WTC11 (cell line): ENCODE measurements at regions not wholly inside any gene's neighbourhood (a gene's known extent, or its start where the extent isn't known, plus 50 kb on each side); places are given as distances from the start of the nearest gene placed in this dataset.

ENCODE experiments used
- ATAC-seq: fragments of 200-7000 bp; cut with Tn5 transposase; 2 replicates; pipeline ENCODE4 v1.10.0; 2021; ENCODE audit warnings: mild to moderate bottlenecking, moderate library complexity
- CTCF ChIA-PET: fragments of 300-600 bp; sonication (Branson Sonifier 250); formaldehyde crosslinking; loops from one replicate; lab custom pipeline; 2021; ENCODE audit warnings: antibody characterized with exemption; lab: Charles Lee
- POLR2A ChIA-PET: fragments of 350-600 bp; sonication (Branson Sonifier 250); formaldehyde crosslinking; loops from one replicate; lab custom pipeline; 2021; ENCODE audit warnings: antibody characterized with exemption; lab: Charles Lee
- DNase-seq: peaks from one replicate; pipeline ENCODE4 v3.0.0; 2021; ENCODE audit warnings: low spot score
- H3K27ac Mint-ChIP-seq: 2 replicates; pipeline ENCODE4 v1.8.0; 2021; ENCODE audit warnings: mixed read lengths
- H3K27me3 Mint-ChIP-seq: 2 replicates; pipeline ENCODE4 v1.8.0; 2021; ENCODE audit warnings: low read depth, mild to moderate bottlenecking, moderate library complexity, mixed read lengths
- H3K36me3 Mint-ChIP-seq: 2 replicates; pipeline ENCODE4 v1.8.0; 2021; ENCODE audit warnings: mixed read lengths
- H3K4me1 Mint-ChIP-seq: 2 replicates; pipeline ENCODE4 v1.8.0; 2022; ENCODE audit warnings: mixed read lengths
- H3K4me3 Mint-ChIP-seq: 2 replicates; pipeline ENCODE4 v1.8.0; 2021; ENCODE audit warnings: mild to moderate bottlenecking, moderate library complexity, mixed read lengths
- H3K9me3 Mint-ChIP-seq: 2 replicates; pipeline ENCODE4 v1.8.0; 2021; ENCODE audit warnings: mixed read lengths
- ATF1 ChIP-seq: sonication (generic); formaldehyde crosslinking; IDR thresholded peaks from 2 replicates; pipeline ENCODE4 v1.8.1; 2023; ENCODE audit warnings: mild to moderate bottlenecking, moderate library complexity, missing genetic modification reagents
- ATF3 ChIP-seq: sonication (generic); formaldehyde crosslinking; conservative IDR thresholded peaks from 2 replicates; pipeline ENCODE4 v1.8.1; 2022; ENCODE audit warnings: mild to moderate bottlenecking, missing genetic modification reagents
- GTF2I ChIP-seq: fragments of 250-450 bp; sonication (Bioruptor Pico); conservative IDR thresholded peaks from 2 replicates; pipeline ENCODE4 v1.4.0; 2021; ENCODE audit warnings: mild to moderate bottlenecking
- HMGA2 ChIP-seq: fragments of 250-450 bp; sonication (Bioruptor Pico); IDR thresholded peaks from 2 replicates; pipeline ENCODE4 v1.4.0; 2021; ENCODE audit warnings: mild to moderate bottlenecking, moderate library complexity
- NFATC4 ChIP-seq: fragments of 250-450 bp; sonication (Bioruptor Pico); IDR thresholded peaks from 2 replicates; pipeline ENCODE4 v1.9.0; 2021; ENCODE audit warnings: mild to moderate bottlenecking
- NFE2L1 ChIP-seq: sonication (generic); formaldehyde crosslinking; IDR thresholded peaks from 2 replicates; pipeline ENCODE4 v1.8.1; 2023; ENCODE audit warnings: missing genetic modification reagents
- STAT6 ChIP-seq: sonication (generic); formaldehyde crosslinking; conservative IDR thresholded peaks from 2 replicates; pipeline ENCODE4 v1.8.1; 2023; ENCODE audit warnings: mild to moderate bottlenecking, low read depth, missing genetic modification reagents, moderate library complexity
- TEAD1 ChIP-seq: sonication (generic); formaldehyde crosslinking; IDR thresholded peaks from 2 replicates; pipeline ENCODE4 v1.8.0; 2022; ENCODE audit warnings: mild to moderate bottlenecking, missing genetic modification reagents
- USF2 ChIP-seq: sonication (generic); formaldehyde crosslinking; IDR thresholded peaks from 2 replicates; pipeline ENCODE4 v1.8.1; 2023; ENCODE audit warnings: mild to moderate bottlenecking, missing genetic modification reagents, moderate library complexity
- ZNF121 ChIP-seq: sonication (generic); formaldehyde crosslinking; IDR thresholded peaks from 2 replicates; pipeline ENCODE4 v1.8.0; 2023; ENCODE audit warnings: missing genetic modification reagents
- ZNF219 ChIP-seq: sonication (generic); formaldehyde crosslinking; IDR thresholded peaks from 2 replicates; pipeline ENCODE4 v1.8.0; 2023; ENCODE audit warnings: missing genetic modification reagents, mild to moderate bottlenecking, borderline replicate concordance
- ZNF281 ChIP-seq: sonication (generic); formaldehyde crosslinking; IDR thresholded peaks from 2 replicates; pipeline ENCODE4 v1.8.0; 2023; ENCODE audit warnings: mild to moderate bottlenecking, missing genetic modification reagents
- ZNF317 ChIP-seq: sonication (generic); formaldehyde crosslinking; IDR thresholded peaks from 2 replicates; pipeline ENCODE4 v1.8.1; 2023; ENCODE audit warnings: low read depth, mild to moderate bottlenecking, moderate library complexity, missing genetic modification reagents, borderline replicate concordance
- ZNF512 ChIP-seq: sonication (generic); formaldehyde crosslinking; IDR thresholded peaks from 2 replicates; pipeline ENCODE4 v1.8.1; 2022; ENCODE audit warnings: missing genetic modification reagents, borderline replicate concordance
- ZNF532 ChIP-seq: fragments of 250-450 bp; sonication (Bioruptor Pico); IDR thresholded peaks from 2 replicates; pipeline ENCODE4 v1.9.0; 2021; ENCODE audit warnings: mild to moderate bottlenecking, borderline replicate concordance

GRCh38 chr11:96578379-96578778 lies 188.6 kb downstream of the JRKL start (continued):
- TF ChIP-seq HMGA2 (CRISPR knock-in tag) (no peak), ATF3 (no peak), ZNF281 (CRISPR knock-in tag) (no peak), ZNF512 (CRISPR knock-in tag) (no peak)

GRCh38 chr11:96579656-96580055 lies 189.8 kb downstream of the JRKL start:
- Mint-ChIP-seq H3K27ac (no peak overlapping the region; the same call in 1 of the 2 replicates), H3K36me3 (peaks cover 5% of the 10 kb centered on the region; the same call in 1 of the 2 replicates), H3K4me1 (peaks cover 35% of the 10 kb centered on the region), H3K27me3 (no peaks in the 10 kb centered on the region), H3K4me3 (no peak overlapping the region), H3K9me3 (peaks cover 12% of the 10 kb centered on the region)
- POLR2A ChIA-PET: no interaction called here
- CTCF ChIA-PET: interaction anchor here (1.0 kb wide), 1 partner anchor 115 kb away, joined by 3 read pairs; no protein-coding TSS in a partner anchor
- TF ChIP-seq ZNF532 (CRISPR knock-in tag) (no peak), ZNF317 (no peak), ZNF219 (no peak), GTF2I (no peak), USF2 (no peak)
- DNase-seq (no peak), ATAC-seq (no peak)

GRCh38 chr11:96580476-96581040 lies 190.7 kb downstream of the JRKL start:
- DNase-seq (no peak), ATAC-seq (no peak)
- H3K4me1 Mint-ChIP-seq: peaks cover 36% of the 10 kb centered on the region
- no peaks in the 10 kb centered on the region for H3K27me3 Mint-ChIP-seq
- H3K9me3 Mint-ChIP-seq: peaks cover 12% of the 10 kb centered on the region
- CTCF ChIA-PET: no interaction called here
- POLR2A ChIA-PET: no interaction called here
- no peak overlapping the region for H3K27ac Mint-ChIP-seq
- no peak overlapping the region for H3K4me3 Mint-ChIP-seq
- H3K36me3 Mint-ChIP-seq: peaks cover 5% of the 10 kb centered on the region; the same call in 1 of the 2 replicates
- TF ChIP-seq ATF1 (CRISPR knock-in tag): no peak
- no peak for TF ChIP-seq ZNF281 (CRISPR knock-in tag)
- no peak for TF ChIP-seq NFE2L1 (CRISPR knock-in tag)
- TF ChIP-seq NFATC4: no peak
- TF ChIP-seq STAT6 (CRISPR knock-in tag): no peak
- TF ChIP-seq ZNF121 (CRISPR knock-in tag): no peak
- TF ChIP-seq ZNF512 (CRISPR knock-in tag): no peak
- TF ChIP-seq TEAD1 (CRISPR knock-in tag): no peak
